GM18873 (cell line): ENCODE measurements at regions not wholly inside any gene's neighbourhood (a gene's known extent, or its start where the extent isn't known, plus 50 kb on each side); places are given as distances from the start of the nearest gene placed in this dataset.

Experiments
- ATAC-seq: cut with Tn5 transposase; IDR thresholded peaks from one replicate; pipeline ENCODE4 v1.9.1; 2021; ENCODE audit warnings: mild to moderate bottlenecking, moderate library complexity, moderate number of reproducible peaks; ENCODE audit not compliant: unreplicated experiment, low FRiP score

DNA sequence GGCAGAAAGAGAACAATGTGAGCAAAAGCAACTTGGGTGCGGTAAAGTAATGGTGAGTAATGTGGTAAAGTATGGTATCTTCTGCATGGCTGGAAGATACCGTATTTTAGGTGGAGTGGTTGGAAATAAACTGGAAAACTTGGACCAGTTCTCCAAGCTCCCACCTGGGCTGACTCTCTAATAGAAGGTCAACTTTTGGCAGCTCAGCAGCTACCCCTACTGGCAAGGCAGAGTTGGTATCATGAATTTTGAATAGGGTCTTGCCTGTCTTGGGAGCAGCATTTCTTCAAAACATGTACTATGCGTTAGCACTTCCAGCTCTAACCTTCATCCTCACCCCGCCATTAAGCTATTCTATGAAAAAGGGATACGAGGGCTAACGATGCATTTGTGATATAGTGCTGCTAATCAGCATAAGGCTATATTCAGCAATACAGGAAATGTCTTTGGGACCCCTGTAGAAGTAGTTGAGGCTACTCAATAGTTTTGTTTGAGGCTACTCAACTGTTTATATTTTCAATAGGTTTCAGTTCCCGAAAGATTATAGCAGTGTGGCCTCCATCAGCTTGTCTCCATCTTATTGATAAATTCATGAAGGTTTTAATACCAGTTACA, 276.3 kb upstream of the FAR2 start:
- ATAC-seq: no peak

DNA sequence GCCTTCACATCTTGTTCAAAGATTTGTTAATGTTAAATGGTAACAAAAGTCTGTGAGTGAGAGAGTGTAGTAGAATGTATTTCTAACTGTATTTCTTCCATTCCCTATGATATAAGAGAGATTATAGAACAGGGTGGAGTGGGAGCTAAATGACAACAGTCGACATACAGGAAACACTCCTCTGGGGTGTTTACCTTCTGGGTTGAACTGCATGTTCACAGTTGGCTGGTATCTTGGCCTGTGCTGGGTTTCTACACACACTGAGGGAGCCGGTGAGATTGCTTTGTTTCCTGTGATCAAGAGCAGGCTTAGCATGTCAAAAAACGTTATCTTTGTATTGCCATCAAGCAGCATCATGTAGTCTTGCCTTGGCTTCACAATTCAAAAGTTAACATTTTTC, 274.3 kb upstream of the FAR2 start:
- ATAC-seq: no peak

DNA sequence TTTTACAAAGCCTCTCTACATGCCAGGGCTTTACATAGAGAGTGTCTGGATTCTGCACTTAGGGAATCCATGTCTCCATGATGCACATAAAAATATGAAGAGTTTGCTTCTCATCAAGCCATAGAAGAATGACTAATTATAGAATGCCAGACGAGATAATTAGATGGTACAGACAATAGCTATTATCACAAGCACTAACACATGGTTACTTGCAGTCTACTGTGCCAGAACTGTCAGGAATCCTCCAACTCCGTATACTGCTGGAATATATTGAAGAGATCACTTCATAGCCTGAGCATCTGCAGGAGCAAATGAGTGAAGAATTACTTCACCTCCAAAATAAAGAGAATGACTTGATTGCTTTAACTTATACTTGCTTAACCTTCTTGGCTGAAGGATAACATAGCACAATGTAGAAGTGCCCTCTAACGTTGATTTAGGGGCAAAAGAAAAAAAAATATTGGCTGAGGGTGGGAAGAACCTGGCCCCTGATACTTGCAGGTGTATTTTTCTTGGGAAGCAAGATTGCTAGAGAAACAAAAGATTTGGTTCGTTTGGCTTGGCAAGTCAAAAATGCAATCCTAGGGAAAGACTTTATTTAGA, 272.8 kb upstream of the FAR2 start:
- no peak for ATAC-seq

DNA sequence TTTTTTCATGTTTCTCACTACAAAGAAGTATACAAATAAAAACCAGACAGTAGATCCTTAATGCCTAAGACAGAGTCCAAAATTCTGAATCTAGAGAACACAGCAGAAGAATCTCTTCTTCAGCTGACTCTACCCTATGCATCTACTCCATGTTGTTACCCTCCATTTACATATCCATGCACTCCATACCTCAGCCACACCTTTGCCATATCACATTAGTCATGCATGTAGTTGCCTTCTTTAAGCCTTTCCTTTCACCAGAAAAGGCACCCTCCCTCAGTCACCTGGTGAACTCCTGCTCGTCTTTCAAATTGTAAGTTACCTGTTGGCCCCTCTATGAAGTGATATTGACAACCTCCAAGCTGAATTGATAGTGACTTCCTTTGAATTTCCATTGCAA, 271.2 kb upstream of the FAR2 start:
- no peak for ATAC-seq

DNA sequence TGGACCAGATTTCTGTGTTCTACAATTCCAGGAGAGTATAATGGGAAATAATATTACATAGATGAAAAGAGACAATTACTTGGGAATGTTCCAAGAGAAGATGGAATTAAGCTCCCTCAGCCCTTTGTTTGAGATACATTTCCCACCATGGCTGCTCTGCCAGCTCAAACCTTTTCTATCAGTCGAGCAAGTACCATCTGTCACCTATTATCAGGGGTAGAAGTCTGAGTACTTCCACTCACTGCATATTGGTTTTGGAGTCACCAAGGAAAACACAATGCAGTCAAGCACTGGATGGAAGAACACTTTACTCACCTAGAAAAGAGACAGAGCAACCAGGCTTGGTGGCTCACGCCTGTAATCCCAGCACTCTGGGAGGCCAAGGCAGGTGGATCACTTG, 270.4 kb upstream of the FAR2 start:
- no peak for ATAC-seq

DNA sequence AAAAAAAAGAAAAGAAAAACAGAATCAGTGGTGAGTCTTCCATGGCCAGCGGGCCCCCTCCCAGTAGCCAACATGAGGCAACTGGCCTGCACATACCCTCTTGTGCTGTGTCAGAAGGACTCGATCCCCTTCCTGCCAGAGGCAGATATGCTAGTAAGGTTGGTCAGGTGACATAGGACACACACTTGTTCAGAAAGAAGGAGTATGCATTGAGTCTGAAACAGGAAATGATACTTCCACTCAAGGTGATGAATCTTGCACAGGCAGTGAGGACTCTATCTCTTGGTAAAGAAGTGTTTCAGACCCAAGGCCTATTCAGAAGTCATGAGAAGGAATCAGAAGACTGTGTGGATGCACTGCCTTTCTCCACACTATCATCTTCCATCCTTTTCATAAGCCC, 269.7 kb upstream of the FAR2 start:
- ATAC-seq: no peak

DNA sequence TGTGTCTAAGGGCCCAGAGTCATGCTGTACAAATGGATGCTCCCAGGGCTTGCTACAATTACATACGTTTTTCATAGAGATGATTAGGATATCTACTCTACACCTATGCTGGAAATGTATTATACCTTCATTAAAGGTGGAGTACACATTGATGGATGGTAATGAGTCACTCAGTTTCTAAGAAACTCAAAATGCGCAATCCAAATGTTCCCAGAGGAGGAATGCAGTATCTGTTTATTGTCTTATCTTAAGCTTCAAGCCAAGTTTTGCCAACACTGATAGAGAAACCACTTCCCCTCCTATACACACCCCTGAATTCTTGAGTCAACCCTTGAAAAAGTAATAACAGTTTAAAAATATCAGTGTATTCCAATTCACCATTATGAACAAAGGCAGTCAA, 266.6 kb upstream of the FAR2 start:
- ATAC-seq: no peak

DNA sequence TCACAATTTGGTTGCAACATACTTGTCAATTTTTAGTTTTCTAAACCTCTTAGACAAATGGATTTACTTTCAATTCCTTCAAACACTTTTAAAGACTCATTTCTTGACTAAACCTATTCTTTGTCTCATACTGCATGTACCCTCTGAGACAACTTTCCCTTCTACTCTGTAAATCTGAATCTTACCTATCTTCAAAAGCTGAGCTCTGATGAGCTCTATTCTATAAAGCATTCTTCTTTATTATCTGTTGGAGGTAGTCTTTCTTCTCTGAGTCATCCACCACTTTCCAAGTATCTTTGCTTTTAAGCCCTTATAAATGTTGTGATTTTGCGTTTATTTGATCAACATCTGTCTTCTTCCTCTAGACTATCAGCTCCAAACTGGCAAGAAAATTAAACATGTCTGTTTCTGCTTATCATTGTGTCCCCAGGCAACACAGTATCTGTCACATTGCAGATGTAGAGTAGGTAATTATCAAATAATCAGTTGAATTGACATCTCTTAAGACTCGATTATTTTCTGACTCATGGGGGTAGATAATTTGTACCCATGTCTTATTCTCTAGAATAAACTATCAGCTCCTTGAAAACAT, 265.6 kb upstream of the FAR2 start:
- ATAC-seq: no peak

DNA sequence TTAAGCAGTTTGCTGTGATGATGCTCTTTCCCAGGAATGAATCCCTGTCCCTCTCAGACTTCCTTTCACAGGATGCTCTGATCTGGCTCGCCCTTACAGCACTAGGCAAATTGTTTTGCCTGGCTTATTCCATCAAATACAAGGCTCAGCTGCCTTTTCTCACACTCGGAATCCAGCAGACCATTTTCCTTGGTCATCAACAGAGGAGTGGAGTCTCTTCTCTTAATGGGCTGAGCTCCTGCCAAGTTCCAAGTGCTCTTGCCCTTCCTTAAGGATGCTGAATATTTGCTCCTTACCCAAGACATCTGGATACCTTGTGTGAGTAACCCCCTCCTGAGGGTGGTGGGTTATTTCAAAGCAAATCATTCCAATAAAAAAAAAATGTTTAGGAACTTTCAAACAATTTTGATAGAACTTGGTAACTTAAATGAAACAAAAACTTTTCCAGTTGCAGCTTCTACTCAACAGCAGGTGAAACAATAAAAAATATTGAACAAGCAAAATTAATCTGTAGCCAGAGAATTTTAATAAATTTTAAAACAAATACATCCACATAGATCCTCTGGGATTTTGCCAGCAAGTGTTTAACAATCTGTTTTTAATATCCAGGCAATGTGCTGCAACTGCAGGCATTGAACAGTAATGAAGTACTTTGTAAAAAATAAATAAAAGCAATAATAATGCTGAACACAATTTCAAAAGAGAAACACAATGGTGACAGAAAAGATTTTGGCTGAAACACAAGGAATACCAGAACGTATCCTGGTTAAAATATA, 264.0 kb upstream of the FAR2 start:
- ATAC-seq: no peak

DNA sequence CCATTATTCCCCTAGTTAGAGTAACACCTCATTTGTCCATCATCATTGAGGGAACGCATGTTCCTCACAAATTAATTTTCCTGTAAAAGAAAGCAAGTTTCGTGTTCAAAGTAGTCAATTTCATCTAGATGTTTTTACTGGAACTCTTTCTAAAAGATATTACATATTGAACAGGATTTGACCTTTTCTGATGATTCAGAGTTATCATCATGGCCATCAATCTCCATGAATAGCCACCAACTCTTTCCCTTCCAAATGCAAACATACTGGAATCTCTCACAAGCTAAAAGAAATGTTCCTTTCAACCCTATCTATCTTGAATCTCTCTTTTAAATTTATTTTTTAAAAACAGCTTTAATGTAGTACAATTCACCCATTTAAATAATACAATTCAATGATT, 263.1 kb upstream of the FAR2 start:
- ATAC-seq: no peak

DNA sequence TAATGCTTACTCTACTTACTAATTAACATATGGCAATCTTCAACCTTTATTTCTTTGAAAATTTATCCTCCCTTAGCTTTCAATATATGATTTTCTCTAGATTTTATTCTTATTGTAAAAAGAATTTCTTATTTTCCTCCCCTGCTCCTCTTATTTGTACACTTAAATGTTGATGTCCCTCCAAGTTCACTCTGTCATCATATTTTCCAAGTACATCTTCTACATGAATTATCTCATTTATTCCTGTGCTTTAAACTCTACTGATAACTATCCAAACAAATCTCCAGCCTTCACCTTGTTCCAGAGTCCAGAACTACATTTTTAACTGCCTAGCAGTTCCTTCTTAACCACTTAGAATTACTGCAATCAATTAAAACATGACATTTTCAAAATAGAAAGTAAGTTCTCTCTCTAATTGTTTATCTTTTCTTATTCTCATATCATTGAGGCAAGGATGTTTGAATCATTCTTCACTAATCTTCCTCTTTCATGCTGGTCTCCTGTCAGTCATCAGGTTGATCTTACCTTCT, 261.6 kb upstream of the FAR2 start:
- no peak for ATAC-seq

DNA sequence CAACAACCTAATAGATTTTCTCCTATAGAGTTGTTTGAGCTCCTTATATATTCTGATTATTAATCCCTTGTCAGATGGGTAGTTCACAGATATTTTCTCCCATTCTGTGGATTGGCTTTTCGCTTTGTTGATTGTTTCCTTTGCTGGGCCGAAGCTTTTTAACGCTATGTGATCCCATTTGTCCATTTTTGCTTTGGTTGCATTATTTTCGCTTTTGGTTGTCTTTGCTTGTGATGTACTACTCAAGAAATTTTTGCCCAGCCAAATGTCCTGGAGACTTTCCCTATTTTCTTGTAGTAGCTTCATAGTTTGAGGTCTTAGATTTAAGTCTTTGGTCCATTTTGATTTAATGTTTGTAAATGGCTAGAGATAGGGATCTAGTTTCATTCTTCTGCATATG, 258.4 kb upstream of the FAR2 start:
- ATAC-seq: no peak

DNA sequence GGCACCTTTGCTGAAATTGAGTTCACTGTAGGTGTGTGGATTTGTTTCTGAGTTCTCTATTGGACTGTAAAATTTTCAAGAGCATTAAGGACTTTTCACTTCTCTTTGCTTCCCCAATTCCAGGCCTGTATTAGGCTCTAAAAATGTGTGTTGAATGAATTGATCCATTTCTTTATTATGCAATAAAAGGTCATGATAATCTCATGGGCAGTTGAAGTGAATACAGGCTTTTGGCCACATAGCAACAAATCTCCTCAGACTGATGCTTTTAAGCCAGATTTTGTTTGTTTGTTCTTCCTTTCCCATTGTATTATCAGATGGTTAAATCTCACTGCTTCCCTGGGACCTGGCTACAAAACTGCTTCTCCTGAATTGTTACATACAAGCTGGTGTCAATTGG, 258.0 kb upstream of the FAR2 start:
- ATAC-seq: no peak

DNA sequence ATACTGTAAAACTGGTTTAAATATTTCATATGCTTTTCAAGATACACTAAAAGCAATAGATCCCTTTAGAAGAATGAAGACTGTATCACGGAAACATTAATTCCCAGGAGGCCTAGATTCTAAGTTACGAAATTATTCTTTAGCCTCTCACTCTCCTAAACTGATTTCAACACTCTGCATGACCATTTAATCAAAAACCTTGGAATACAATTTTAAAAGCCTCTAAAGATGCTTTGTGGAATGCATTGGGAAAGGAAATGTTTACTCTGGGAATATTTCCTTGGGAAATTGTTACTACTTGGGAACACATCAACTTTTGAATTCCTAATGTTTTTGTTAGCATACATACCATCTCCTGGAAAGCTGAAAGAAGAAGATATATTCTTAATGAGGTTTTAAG, 255.7 kb upstream of the FAR2 start:
- no peak for ATAC-seq

DNA sequence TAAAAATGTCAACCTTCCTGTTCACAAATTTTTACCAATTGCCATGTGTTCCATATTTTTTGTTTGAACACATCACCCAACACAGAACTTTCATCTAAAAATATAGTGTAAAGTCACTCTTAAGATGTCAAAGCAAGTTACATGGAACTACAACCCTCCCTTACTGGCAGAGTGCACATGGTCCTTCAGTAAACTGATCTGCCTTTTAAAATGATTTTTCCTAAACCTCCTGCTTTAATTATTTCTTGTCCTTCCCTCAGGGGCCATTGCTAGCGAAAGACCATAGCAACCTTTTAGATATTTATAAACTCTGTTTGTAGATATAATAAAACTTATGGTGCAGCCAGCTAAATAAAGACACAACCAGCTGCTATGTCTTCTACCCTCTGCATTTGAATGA, 255.2 kb upstream of the FAR2 start:
- ATAC-seq: no peak

DNA sequence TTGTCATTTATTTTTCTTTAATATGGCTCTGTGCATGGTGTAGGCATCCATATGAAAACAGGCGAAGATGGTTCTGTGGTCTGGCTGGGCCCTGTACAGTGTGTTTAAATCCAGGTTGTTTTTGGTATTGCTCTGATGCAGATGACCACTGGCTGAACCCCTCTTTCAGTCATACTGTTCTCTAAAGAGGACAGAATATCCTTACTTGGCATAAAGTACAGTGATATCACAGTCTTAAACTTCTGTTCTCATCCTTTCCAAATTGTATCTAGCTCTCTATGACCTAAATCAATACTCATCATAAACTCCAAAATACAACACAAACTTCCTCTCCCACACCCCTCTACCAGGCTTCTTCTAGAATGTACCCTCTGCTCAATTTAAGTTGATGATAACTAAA, 252.7 kb upstream of the FAR2 start:
- ATAC-seq: no peak

DNA sequence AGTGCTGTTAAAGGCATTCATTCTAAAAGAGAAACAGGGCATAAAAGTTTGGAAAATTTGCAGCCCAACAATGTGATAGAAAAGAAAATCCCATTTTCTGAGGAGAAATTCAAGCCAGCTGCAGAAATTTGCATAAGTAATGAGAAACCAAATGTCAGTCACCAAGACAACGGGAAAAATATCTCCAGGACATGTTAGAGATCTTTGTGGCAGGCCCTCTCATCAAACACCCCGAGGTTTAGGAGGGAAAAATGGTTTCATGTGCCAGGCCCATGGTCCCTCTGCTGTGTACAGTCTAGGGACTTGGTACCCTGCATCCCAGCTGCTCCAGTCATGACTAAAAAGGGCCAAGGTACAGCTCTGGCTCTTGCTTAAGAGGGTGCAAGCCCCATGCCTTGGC, 251.0 kb upstream of the FAR2 start:
- no peak for ATAC-seq

DNA sequence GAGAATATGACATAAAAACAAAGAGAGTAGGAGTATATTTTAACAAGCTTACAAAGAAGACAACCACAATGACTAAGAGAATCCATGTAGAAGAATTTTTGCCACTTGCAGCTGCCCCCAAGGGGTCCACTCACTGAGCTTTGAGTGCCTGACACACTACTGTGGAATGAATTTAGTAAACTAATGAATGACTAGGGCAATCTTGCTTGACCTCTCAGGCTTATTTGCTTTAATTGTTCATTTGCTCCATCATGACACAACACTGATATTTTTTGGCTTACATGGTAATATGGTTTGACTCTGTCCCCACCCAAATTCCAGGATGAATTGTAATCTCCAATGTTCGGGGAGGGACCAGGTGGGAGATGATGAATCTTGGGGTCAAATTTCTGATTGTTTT, 249.1 kb upstream of the FAR2 start:
- no peak for ATAC-seq

DNA sequence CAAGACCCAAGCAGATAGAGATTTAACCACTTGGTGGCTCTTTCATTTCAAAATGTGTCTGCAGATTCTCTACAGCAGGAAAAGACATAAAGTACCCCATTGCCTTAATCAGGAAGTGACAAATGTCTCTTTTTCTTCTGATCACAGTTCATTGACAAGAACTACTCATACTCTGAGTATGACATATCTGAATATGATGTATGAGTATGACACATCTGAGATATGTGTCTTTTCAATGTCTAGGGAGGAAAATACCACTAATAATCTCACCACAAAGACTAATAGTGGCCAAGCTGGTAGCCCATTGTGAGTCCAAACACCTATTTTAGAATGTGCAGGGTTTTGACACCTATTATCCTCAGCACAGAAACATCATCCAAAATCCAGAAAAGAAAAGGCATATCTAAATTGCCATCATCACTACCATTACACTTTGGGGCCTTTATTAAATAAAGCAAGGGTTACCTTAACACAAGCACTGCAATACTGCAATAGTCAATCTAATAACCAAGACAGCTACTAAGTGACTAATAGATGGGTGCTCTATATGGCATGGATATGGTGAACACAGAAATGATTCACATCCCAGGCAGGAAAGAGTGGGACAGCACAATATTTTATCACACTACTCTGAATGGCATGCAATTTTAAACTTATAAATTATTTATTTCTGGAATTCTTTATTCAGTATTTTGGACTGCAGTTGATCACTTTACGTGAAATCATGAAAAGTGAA, 243.7 kb upstream of the FAR2 start:
- ATAC-seq: no peak

DNA sequence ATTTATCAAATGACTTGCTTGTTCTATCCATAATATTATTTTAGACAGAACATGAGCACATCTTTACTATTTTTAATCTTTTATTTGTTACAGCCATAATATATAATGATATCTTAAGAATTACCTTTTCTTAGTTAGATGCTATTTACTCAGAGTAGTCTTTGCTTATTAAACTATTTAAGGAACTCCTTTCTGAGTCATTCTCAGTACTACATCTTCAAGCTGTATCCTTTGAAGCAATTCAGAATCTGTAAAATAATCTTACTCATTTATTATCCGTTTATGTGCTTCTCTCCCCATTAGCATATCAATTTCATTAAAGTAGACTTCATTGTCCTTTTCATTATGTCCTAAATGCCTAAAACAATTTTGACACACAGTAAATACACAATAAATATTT, 240.4 kb upstream of the FAR2 start:
- no peak for ATAC-seq

DNA sequence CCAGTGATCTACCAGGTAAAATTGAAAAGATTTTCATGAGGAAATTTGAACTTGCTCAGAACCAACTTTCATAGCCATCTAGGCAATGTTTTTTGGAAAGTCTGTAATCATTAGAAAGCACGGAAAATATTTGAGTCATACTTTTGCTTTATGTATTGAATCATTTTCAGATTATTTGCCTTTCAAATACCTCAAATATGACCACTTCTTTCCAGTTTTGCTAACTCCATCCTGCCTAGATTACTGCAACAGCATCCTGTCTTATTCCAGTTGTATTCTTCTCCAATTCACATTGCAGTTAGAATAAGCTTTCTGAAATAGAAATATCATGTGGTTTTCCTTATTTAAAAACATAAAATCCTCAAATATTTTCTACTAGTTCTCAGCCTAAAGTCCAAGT, 239.8 kb upstream of the FAR2 start:
- no peak for ATAC-seq
